Peyer's patch (tissue), 4 donors: ENCODE measurements at regions not wholly inside any gene's neighbourhood (a gene's known extent, or its start where the extent isn't known, plus 50 kb on each side); places are given as distances from the start of the nearest gene placed in this dataset.

Source experiments
- CTCF ChIP-seq, 6 experiments: fragments of 450-650 bp in 4 of 6; fragments of 200-600 bp in 2 of 6; sonication (generic) in 1 of 6; IDR thresholded peaks; one replicate each; pipeline ENCODE4 v1.5.1; 2017 to 2019; ENCODE audit warnings: antibody characterized with exemption in 6 of 6, mild to moderate bottlenecking in 3 of 6, moderate library complexity in 1 of 6
- POLR2A ChIP-seq, 2 donors: fragments of 450-650 bp; IDR thresholded peaks; one replicate each; pipeline ENCODE4 v1.5.1; 2017; ENCODE audit warnings: antibody characterized with exemption in 2 of 2, mild to moderate bottlenecking in 2 of 2, moderate library complexity in 2 of 2

DNA sequence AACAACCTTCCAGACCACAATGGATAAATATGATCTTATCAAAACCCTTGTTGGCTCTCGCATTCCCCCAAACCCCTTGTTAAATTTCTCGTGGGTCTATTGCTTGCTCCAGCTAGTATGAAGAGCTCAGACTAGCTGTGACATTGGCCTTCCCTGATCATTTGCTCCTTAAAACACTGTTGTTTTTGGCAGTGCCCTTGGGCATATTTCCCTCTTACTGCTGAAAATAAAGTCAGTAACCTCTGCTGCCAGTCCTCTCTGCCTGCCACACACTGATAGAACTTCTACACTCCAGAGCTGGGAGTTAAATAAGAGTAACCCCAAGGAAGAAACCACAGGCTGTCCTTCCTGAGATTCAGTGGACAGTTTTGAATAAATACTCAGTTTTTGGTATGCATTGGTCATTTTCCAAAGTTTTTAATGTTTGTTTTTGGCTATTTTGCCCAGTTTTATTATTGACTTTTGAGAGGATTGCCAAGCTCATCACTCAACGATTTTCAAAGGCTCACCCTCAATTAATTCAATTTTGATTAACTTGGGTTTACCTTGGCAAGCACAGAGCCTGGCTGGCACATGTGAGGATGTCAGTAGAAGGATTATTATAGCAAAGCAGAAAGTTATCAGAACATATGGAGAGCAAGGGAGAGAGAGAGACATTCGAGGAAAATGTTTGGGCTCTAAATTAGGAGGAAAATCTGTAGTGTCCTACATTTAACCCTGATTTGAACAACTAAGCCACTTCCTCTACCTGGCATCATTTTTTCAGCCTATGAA is 84.3 kb upstream of the SYN3 start:
- TF ChIP-seq POLR2A (IDR thresholded peaks at IDR 0.05), result no peak
- no peak for TF ChIP-seq CTCF (IDR thresholded peaks at IDR 0.05)
